Transverse colon (tissue), 3 donors: ENCODE measurements at regions not wholly inside any gene's neighbourhood (a gene's known extent, or its start where the extent isn't known, plus 50 kb on each side); places are given as distances from the start of the nearest gene placed in this dataset.

Experiments
- CTCF ChIP-seq, 5 experiments: fragments of 200-600 bp in 3 of 5; fragments of 450-650 bp in 2 of 5; sonication (generic) in 3 of 5; IDR thresholded peaks; 1 replicate in 2 of 5; 2 replicates in 3 of 5; pipeline ENCODE4 v1.5.1; 2016 to 2017; ENCODE audit warnings: antibody characterized with exemption in 5 of 5, inconsistent platforms in 3 of 5, mild to moderate bottlenecking in 2 of 5, moderate library complexity in 1 of 5
- POLR2A ChIP-seq: fragments of 450-650 bp; IDR thresholded peaks from one replicate; pipeline ENCODE4 v1.6.1; 2016; ENCODE audit warnings: antibody characterized with exemption, mild to moderate bottlenecking, moderate library complexity

- TF ChIP-seq CTCF (IDR thresholded peaks at IDR 0.05) (no peak), POLR2A (no peak)
Measured at GRCh38 chr12:124693111-124693723, 125.8 kb upstream of the NCOR2 start.
